ENCODE measurements at regions not wholly inside any gene's neighbourhood (a gene's known extent, or its start where the extent isn't known, plus 50 kb on each side); places are given as distances from the start of the nearest gene placed in this dataset.

DNA sequence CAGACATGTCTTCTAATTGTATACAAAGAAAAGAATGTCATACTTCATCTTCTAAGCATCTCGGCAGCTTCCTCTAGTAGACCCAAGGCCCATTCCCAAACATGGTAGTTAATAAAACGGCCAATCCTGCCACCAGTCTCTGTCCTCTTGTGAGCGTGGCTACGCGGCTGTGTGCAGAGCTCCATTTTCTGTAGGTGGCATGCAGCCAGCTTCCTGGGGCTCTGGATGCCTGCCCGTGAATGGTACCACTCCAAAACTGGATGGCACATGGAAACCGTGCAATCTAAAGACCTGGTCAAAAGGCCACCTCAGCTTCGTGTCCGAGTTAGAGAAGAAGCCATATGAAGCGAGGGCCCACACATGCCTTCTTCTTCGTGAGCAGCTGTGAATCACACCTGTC is 110.7 kb downstream of the SIPA1L2 start:
- H3K4me1 Mint-ChIP-seq: peaks cover 9% of the 10 kb centered on the region
- no peak overlapping the region for H3K27ac Mint-ChIP-seq
- TF ChIP-seq, protein P1, sequence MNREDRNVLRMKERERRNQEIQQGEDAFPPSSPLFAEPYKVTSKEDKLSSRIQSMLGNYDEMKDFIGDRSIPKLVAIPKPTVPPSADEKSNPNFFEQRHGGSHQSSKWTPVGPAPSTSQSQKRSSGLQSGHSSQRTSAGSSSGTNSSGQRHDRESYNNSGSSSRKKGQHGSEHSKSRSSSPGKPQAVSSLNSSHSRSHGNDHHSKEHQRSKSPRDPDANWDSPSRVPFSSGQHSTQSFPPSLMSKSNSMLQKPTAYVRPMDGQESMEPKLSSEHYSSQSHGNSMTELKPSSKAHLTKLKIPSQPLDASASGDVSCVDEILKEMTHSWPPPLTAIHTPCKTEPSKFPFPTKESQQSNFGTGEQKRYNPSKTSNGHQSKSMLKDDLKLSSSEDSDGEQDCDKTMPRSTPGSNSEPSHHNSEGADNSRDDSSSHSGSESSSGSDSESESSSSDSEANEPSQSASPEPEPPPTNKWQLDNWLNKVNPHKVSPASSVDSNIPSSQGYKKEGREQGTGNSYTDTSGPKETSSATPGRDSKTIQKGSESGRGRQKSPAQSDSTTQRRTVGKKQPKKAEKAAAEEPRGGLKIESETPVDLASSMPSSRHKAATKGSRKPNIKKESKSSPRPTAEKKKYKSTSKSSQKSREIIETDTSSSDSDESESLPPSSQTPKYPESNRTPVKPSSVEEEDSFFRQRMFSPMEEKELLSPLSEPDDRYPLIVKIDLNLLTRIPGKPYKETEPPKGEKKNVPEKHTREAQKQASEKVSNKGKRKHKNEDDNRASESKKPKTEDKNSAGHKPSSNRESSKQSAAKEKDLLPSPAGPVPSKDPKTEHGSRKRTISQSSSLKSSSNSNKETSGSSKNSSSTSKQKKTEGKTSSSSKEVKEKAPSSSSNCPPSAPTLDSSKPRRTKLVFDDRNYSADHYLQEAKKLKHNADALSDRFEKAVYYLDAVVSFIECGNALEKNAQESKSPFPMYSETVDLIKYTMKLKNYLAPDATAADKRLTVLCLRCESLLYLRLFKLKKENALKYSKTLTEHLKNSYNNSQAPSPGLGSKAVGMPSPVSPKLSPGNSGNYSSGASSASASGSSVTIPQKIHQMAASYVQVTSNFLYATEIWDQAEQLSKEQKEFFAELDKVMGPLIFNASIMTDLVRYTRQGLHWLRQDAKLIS (CRISPR knock-in tag; IDR thresholded peaks at IDR 0.05; ENCODE audit: borderline replicate concordance): no peak
- TF ChIP-seq ELF4 (CRISPR knock-in tag; IDR thresholded peaks at IDR 0.05; ENCODE audit: low read depth) (no peak), GABPB1 (CRISPR knock-in tag; IDR thresholded peaks at IDR 0.05) (no peak)
- no peaks in the 10 kb centered on the region for H3K9me3 Mint-ChIP-seq
- no peaks in the 10 kb centered on the region for H3K36me3 Mint-ChIP-seq
- POLR2A ChIA-PET: no interaction called here
- DNase-seq (ENCODE audit: low spot score) (no peak), ATAC-seq (no peak)
- no peak overlapping the region for H3K4me3 Mint-ChIP-seq
- CTCF ChIA-PET: no interaction called here
- H3K27me3 Mint-ChIP-seq (ENCODE audit: low read depth): no peaks in the 10 kb centered on the region

DNA sequence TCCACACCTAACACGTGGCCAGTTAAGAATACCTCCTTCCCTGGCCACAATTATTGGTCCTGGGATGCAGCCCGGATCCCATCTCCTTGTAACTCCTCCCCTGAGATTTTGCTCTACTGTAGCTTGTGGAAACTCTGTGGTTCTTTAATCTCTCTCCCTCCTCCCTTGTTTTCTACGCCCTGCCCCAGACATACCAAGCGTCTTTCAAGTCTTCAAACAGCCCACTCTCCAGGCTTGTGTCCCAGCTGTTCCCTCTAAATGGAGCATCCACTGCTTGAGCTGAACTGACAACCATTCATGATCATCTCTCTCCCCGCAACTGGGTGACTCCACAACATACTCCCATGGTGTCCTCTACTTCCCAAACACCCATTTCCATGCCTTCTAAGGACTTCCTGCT is 111.6 kb downstream of the SIPA1L2 start:
- ChIA-PET CTCF (interaction anchor here (1.1 kb wide), 1 partner anchor 20 kb away, joined by 7 read pairs; no protein-coding TSS in a partner anchor), POLR2A (no interaction called here)
- Mint-ChIP-seq H3K36me3 (no peaks in the 10 kb centered on the region), H3K27me3 (ENCODE audit: low read depth) (no peaks in the 10 kb centered on the region), H3K27ac (no peak overlapping the region), H3K4me3 (no peak overlapping the region), H3K4me1 (peaks cover 9% of the 10 kb centered on the region), H3K9me3 (no peaks in the 10 kb centered on the region)
- ATAC-seq (no peak), DNase-seq (ENCODE audit: low spot score) (no peak)
- TF ChIP-seq GTF2I (CRISPR knock-in tag; conservative IDR thresholded peaks at IDR 0.05) (no peak), NFE2L1 (CRISPR knock-in tag; IDR thresholded peaks at IDR 0.05) (no peak), RORB (CRISPR knock-in tag; IDR thresholded peaks at IDR 0.05) (no peak), NFYB (CRISPR knock-in tag; conservative IDR thresholded peaks at IDR 0.05; ENCODE audit: low read depth) (no peak), ETV6 (CRISPR knock-in tag; IDR thresholded peaks at IDR 0.05) (no peak), TCF7 (CRISPR knock-in tag; IDR thresholded peaks at IDR 0.05; ENCODE audit: low read depth) (no peak), MYBL2 (CRISPR knock-in tag; IDR thresholded peaks at IDR 0.05) (no peak), TP53 (CRISPR knock-in tag; IDR thresholded peaks at IDR 0.05) (no peak)

DNA sequence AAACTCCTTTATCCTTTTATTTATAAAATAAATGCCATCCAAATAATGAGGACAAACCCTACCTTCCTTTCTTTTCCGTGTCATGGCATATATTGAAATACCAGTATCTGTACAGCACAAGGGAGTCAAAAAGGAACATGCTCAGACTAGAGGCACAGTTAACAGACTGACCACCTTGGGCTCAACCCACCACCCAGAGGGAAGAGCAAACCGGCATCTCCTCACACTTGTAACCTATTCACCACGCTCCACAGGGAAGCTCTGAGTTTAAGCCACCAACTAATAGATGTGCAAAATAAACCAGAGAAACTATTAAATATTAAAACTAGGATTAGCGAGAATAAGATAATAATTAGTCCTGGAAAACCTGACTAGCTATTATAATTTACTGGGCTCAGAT is 112.7 kb downstream of the SIPA1L2 start:
- no peak overlapping the region for H3K4me3 Mint-ChIP-seq
- peak; percentile 51 for ATAC-seq
- H3K27me3 Mint-ChIP-seq (ENCODE audit: low read depth): no peaks in the 10 kb centered on the region
- no peak for DNase-seq (ENCODE audit: low spot score)
- H3K27ac Mint-ChIP-seq: no peak overlapping the region
- no peaks in the 10 kb centered on the region for H3K9me3 Mint-ChIP-seq
- peaks cover 9% of the 10 kb centered on the region for H3K4me1 Mint-ChIP-seq
- no peaks in the 10 kb centered on the region for H3K36me3 Mint-ChIP-seq
- ChIA-PET CTCF (no interaction called here), POLR2A (no interaction called here)
- no peak for TF ChIP-seq JAZF1 (CRISPR knock-in tag; IDR thresholded peaks at IDR 0.05)
- TF ChIP-seq, protein P2, sequence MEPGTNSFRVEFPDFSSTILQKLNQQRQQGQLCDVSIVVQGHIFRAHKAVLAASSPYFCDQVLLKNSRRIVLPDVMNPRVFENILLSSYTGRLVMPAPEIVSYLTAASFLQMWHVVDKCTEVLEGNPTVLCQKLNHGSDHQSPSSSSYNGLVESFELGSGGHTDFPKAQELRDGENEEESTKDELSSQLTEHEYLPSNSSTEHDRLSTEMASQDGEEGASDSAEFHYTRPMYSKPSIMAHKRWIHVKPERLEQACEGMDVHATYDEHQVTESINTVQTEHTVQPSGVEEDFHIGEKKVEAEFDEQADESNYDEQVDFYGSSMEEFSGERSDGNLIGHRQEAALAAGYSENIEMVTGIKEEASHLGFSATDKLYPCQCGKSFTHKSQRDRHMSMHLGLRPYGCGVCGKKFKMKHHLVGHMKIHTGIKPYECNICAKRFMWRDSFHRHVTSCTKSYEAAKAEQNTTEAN (CRISPR knock-in tag; IDR thresholded peaks at IDR 0.05): no peak
- TF ChIP-seq IRF2 (CRISPR knock-in tag; IDR thresholded peaks at IDR 0.05; ENCODE audit: borderline replicate concordance, low read depth): no peak
- no peak for TF ChIP-seq CREB1 (CRISPR knock-in tag; IDR thresholded peaks at IDR 0.05)
- TF ChIP-seq, protein P3, sequence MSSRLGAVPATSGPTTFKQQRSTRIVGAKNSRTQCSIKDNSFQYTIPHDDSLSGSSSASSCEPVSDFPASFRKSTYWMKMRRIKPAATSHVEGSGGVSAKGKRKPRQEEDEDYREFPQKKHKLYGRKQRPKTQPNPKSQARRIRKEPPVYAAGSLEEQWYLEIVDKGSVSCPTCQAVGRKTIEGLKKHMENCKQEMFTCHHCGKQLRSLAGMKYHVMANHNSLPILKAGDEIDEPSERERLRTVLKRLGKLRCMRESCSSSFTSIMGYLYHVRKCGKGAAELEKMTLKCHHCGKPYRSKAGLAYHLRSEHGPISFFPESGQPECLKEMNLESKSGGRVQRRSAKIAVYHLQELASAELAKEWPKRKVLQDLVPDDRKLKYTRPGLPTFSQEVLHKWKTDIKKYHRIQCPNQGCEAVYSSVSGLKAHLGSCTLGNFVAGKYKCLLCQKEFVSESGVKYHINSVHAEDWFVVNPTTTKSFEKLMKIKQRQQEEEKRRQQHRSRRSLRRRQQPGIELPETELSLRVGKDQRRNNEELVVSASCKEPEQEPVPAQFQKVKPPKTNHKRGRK (CRISPR knock-in tag; IDR thresholded peaks at IDR 0.05; ENCODE audit: borderline replicate concordance): no peak
- TF ChIP-seq, protein P4, sequence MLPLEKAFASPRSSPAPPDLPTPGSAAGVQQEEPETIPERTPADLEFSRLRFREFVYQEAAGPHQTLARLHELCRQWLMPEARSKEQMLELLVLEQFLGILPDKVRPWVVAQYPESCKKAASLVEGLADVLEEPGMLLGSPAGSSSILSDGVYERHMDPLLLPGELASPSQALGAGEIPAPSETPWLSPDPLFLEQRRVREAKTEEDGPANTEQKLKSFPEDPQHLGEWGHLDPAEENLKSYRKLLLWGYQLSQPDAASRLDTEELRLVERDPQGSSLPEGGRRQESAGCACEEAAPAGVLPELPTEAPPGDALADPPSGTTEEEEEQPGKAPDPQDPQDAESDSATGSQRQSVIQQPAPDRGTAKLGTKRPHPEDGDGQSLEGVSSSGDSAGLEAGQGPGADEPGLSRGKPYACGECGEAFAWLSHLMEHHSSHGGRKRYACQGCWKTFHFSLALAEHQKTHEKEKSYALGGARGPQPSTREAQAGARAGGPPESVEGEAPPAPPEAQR (CRISPR knock-in tag; IDR thresholded peaks at IDR 0.05): no peak
- TF ChIP-seq, protein P5, sequence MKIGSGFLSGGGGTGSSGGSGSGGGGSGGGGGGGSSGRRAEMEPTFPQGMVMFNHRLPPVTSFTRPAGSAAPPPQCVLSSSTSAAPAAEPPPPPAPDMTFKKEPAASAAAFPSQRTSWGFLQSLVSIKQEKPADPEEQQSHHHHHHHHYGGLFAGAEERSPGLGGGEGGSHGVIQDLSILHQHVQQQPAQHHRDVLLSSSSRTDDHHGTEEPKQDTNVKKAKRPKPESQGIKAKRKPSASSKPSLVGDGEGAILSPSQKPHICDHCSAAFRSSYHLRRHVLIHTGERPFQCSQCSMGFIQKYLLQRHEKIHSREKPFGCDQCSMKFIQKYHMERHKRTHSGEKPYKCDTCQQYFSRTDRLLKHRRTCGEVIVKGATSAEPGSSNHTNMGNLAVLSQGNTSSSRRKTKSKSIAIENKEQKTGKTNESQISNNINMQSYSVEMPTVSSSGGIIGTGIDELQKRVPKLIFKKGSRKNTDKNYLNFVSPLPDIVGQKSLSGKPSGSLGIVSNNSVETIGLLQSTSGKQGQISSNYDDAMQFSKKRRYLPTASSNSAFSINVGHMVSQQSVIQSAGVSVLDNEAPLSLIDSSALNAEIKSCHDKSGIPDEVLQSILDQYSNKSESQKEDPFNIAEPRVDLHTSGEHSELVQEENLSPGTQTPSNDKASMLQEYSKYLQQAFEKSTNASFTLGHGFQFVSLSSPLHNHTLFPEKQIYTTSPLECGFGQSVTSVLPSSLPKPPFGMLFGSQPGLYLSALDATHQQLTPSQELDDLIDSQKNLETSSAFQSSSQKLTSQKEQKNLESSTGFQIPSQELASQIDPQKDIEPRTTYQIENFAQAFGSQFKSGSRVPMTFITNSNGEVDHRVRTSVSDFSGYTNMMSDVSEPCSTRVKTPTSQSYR (CRISPR knock-in tag; IDR thresholded peaks at IDR 0.05): no peak
- no peak for TF ChIP-seq CBFB (CRISPR knock-in tag; IDR thresholded peaks at IDR 0.05; ENCODE audit: low read depth)
- TF ChIP-seq ZBTB21 (CRISPR knock-in tag; IDR thresholded peaks at IDR 0.05; ENCODE audit: borderline replicate concordance): no peak
- TF ChIP-seq ZNF138 (CRISPR knock-in tag; conservative IDR thresholded peaks at IDR 0.05): no peak
- no peak for TF ChIP-seq RORB (CRISPR knock-in tag; IDR thresholded peaks at IDR 0.05)
- TF ChIP-seq GTF2I (CRISPR knock-in tag; conservative IDR thresholded peaks at IDR 0.05): no peak
- no peak for TF ChIP-seq ESRRA (CRISPR knock-in tag; IDR thresholded peaks at IDR 0.05; ENCODE audit: borderline replicate concordance)
- TF ChIP-seq NFATC4 (CRISPR knock-in tag; IDR thresholded peaks at IDR 0.05): no peak
